ENCODE measurements at regions not wholly inside any gene's neighbourhood (a gene's known extent, or its start where the extent isn't known, plus 50 kb on each side); places are given as distances from the start of the nearest gene placed in this dataset.
"Not testable (repeated sequence)": the region's sequence is repeated elsewhere in the genome, so short reads cannot be mapped to it uniquely, and the experiment has no call there.

DNA sequence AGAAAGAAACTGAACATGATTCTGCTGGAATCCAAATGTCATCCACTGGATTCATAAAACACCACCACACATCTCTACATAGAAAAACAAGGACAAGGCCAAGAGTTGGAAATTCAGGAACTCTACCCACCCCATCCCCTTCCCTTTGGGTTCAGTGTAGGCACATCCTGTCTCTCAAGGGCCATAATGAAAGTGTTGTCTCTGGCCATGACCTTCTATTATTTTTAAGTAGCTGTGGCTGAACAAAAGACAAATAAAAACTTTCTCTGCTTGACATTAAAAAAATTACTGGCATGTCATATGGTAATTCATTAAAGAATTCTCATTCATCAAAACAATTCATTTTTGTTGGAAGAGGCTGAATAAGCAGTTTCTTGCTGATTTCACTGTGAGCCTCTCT, 54.9 kb upstream of the ZBTB18 start:
- no peak for DNase-seq (ENCODE audit: low read depth)

DNA sequence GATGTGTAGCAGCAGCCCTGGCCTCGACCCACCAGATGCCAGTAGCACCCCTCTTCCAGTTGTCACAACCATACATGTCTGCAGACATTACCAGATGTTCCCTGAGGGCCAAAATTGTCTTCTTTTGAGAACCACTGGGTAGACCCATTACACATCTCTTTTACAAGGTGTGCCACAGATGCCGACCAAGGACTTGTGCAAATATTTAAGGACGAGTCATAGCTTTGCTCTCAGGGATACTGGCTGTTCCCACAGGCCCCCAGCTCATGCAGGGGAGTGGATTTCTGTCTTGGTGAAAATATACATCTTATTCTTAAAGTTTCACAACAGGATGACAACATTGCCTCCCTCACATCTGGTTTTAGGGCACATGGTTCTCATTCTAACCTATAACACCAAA, 59.4 kb upstream of the ZBTB18 start:
- DNase-seq (ENCODE audit: low read depth): no peak

DNA sequence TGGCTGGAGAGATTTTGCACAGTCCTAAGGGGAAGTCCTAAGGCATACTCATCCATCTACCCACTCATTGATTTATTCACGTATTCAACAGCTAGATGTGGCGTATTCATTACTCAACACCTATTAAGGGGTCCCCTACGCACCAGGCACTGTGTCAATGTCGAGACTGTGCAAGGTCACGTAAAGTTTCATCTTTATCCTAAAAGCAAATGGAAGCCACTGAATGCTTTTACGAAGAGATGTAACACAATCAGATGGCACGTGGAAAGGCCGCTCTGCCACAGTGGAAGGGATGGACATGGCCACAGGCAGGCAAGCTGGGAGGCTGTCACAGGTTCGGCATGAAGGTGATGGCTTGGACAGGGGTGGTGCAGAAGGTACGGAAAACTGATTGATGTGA, 66.3 kb upstream of the ZBTB18 start:
- no peak for DNase-seq (ENCODE audit: low read depth)

DNA sequence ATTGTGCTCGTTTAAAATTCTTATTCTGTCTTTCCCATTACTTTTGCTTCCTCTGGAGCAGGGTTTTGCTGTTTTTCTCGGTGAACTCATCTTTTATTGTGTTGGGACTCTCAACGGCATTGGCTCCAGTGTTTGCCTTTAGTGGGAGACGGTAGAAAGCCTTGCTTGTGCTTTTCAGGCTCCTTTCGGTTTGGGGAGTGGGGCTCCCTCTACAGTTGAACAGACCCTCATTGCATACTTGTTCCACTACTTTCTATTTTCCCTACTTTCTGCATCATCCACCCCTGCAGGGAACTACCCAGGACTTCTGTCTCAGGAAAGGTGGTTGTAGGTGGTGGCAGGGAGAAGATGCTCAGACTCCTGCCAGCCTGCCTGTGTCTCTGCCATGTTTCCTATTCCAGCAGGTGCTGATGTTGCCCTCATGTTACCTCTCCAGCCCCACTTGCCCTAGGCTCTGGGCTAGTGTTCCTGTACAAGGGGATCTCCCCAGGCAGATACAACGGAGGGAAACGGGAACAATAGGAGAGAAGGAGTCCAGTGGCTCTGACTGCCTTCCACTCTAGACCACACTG, 68.5 kb upstream of the ZBTB18 start:
- no peak for DNase-seq (ENCODE audit: low read depth)

DNA sequence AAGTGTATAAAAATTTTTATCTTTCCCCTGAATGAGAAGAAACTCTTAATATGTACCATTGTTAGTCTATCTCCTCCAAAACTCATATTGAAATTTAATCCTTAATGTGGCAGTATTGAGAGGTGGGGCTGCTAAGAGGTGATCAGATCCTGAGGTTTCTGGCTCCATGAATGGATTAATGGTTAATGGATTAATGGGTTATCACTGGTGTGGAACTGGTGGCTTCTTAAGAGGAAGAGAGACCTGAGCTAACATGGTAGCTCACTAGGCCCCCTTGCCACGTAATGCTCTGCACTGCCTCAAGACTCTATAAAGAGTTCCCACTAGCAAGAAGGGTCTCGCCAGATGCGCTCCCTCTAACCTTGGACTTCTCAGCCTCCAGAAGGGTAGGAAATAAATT, 70.6 kb upstream of the ZBTB18 start:
- no peak for DNase-seq (ENCODE audit: low read depth)

DNA sequence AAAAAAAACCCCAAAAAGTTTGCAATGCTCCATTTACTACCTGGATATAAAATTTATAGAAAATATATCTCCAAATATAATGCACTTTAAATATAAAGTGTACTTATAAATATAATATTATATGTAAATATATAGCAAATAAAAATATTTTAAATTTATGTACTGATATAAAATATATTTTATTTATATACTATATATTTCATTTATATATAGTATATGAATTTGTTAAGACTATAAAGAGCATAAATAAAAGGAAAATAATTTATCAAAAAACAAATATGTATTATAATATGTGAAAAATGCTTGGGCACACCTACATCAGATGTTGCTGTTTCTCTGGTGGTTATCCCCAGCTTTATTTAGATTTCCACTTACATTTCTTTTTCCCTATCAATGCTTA, 71.0 kb upstream of the ZBTB18 start:
- no peak for DNase-seq (ENCODE audit: low read depth)

DNA sequence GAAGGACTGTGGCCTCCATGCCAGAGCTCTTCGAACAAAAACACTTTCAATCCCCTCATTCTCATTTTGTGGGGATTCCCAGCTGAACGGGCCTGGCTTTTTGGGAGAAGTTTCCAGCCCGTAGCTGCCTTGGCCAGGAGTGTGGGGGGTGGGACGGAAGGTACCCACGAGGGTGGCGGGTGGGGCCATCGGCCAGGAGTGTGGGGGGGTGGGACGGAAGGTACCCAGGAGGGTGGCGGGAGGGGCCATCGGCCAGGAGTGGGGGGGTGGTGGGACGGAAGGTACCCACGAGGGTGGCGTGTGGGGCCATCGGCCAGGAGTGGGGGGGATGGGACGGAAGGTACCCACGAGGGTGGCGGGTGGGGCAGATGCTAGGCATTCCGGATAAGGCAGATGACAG, 71.7 kb upstream of the ZBTB18 start:
- DNase-seq (ENCODE audit: low read depth): no peak

DNA sequence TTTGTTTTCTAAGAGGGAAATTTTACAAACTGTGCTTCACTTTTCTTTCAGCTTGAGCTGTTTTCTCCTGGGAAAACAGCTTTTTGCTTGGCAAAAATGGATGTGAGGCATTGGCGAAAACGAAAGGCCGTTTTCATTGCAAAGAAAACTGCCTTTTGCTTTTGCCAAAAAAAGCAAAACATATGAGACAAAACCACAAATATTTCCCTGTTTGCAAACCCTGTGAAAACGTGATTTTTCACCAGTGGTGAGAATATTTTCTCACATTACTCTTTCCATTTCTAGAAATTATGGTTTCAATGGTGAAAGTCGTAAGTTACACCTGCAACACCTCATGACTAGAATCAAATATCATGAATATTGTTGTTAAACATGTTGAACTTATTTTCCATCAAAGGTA, 74.0 kb upstream of the ZBTB18 start:
- DNase-seq (ENCODE audit: low read depth): no peak

DNA sequence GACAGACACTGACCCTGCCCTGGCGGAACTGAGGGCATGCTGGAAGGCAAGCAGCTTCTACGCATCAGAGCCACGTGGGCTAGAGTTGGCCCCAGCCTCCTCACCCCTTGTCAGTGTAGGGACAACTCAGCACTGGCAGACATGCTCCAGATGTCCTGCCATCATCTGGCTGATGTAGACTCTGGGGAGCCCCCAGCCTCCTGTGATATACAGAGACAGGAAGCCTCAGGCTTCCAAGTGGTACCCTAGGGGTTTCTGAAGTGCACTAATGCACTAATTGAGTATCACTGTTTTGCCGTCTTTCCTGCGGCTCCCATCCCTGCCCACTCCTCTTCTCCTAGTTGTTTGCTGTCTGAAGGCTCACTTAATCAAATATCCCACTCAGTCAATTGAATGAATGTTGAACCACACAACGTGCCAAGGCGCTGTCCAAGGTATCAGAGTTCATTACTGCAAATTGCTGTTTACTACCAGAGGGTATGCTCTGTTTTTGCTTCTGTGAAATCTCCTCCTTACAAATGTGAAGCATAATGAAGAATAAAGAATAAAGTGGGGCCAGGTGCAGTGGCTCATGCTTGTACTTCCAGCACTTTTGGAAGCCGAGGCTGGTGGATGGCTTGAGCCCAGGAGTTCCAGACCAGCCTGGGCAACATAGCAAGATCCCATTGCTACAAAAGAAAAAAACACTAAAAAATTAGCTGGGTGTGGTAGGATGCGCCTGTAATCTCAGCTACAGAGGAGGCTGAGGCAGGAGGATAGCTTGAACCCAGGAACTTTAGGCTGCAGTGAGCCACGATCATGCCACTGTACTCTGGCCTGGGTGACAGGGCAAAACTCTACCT, 76.4 kb upstream of the ZBTB18 start:
- no peak for DNase-seq (ENCODE audit: low read depth)

DNA sequence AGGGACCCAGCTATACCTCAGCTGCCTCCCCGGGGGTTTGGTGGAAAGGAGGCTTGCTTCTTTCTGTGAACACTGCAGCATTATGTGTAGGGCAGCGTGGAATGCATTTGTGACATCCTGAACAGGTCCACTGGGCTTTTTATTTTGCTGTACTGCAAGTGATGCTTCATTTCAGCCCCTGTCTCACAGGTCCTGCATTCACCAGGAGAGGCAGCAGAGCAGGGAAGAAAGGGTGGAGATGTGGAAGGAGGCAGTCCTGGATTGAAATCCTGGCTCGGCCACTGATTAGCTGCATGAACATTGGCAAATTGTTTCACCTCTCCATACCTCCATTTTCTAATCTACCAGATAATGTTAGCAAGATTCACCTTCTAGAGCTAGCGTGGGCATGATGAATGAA, 77.9 kb upstream of the ZBTB18 start:
- DNase-seq (ENCODE audit: low read depth): no peak

DNA sequence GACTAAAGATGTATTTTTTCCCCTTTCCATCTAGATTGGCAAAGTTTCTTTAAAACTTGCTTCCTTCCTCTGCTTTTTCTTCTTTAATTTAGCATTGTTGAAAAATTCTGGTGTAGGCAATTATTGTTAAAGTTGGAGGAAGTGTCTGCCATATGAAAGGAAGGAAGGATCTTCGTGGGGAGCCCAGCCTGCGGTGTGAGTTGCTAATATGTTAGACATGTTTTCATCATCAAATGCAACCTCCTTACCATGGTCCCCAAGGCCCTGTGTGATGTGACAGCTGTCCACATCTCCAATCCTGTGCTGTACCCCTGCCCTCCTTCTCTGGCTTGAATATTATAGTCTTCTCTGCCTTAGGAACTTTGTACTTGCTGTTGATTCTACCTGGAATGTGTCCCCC, 81.0 kb upstream of the ZBTB18 start:
- DNase-seq (ENCODE audit: low read depth): no peak

DNA sequence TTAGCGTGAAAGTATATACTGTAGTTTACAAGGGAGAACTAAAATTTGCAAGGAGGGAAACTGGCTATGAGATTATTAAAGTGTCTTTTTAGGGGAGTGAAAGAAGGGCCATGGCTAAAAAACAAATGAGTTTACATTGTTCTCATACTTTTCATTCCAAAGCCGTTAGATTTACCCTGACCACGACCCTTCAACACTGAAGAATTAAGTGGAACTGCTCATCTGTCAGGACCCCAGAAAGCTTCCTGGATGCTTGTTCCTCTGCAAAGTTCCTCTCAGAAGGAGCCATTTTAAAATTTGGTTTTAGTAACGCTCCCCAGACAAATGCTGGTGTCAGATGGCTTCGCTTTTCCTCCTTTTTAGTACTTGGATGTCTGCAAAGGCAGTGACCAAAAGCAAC, 82.7 kb upstream of the ZBTB18 start:
- no peak for DNase-seq (ENCODE audit: low read depth)

DNA sequence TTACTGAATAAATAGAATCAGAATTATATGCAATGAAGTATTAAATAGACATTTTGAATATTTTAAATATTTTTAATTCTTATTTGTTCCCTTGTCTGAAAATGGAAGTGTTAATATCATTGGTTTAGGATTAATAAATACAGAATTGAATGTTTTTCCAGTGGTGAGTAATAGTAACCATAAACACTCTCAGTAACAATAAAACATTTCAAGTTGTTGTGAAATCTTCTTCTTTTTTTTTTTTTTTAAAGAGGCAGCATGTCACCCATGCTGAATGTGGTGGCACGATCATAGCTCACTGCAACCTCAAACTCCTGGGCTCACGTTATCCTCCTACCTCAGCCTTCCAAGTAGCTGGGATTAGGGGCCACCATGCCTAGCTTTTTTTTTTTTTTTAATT, 86.2 kb upstream of the ZBTB18 start:
- DNase-seq (ENCODE audit: low read depth): no peak

DNA sequence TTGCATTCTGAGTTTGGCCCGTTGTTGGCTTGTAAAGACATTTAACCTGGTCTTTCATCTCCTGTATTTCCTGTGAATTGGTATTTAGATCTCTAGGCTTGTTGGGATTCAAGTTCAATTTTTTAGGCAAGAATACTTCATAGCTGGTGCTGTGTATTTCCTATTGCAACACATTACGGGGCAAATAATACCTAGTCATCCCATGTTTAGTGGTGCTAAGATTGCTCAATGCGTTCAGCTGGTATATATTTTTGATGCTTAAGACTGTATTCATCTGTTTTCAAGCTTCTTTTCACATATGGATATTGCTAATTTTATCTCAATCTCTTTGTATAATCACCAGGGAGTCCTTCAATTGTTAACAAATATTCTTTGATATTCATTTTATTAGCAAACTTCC, 87.5 kb upstream of the ZBTB18 start:
- no peak for DNase-seq (ENCODE audit: low read depth)

DNA sequence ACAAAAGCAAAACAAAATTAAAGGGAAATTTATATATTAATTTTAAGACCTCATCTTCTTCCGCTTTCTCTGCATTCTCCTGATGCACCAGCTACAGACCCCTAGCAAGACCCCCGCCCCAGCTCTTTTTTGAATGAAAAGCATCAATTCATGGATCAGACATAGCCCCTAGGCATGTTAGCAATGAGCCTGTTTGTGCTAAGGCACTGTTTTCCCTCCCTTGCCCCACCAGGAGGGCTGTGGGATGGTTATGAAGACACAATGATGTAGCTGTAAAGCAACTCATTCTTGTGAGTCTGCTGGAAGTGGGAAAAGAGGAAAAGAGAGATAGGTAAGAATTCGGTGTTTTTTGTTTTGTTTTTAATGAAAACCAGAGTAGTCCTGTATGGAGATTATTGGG, 88.5 kb upstream of the ZBTB18 start:
- no peak for DNase-seq (ENCODE audit: low read depth)

DNA sequence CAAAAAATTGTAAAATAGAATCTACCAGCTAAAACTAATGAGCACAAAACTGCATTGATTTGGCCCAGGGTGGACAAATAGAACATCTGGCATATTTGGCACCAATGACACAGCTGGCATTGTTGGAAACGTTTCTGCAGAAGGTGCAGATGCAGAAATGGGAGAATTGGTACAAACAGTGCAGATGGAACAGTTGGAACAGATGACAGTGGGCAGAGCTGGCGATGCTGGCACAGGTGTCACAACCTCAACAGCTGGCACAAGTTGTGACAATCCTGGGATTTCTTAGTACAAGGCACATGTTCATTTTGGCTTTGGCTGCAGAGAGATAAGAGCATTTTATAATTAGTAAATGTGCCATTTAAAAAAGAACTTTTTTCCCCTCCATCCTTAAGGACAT, 91.1 kb upstream of the ZBTB18 start:
- no peak for DNase-seq (ENCODE audit: low read depth)

DNA sequence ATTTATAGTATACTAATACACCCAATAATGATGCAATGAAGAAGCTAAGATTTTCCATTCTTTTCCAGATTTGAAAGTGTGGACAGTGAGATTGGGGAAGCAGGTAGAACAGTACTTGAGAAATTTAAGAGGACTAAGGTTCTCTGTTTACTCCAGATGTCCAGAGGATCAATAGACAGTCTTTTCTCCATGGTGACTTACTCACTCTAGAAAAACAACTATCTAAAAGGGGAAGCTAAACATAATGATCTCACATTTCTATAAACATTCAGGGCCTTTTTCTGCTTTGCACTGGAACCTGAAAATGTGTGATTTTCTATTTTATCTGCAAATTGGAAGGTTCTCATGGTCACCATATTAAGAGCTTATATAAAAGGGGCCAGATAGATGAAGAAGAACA, 93.9 kb upstream of the ZBTB18 start:
- no peak for DNase-seq (ENCODE audit: low read depth)

DNA sequence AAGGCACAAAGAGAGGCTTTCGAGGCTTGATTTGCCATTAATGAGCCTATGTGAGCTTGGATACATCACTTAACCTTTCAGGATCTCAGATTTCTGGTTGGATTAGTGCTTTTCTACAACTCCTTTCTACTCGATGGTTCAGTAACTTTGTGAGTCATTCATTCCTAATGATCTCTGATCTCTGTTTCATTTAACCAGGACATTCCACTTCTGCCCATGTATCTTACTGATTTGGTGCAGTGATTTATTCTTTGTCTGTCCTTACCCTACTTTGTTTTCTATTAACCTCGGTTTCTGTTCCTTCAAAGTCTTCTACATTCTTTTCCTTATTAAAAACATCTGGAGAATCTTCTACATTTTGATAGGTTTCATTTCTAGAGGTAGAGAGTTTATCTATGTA, 94.6 kb upstream of the ZBTB18 start:
- DNase-seq (ENCODE audit: low read depth): no peak

DNA sequence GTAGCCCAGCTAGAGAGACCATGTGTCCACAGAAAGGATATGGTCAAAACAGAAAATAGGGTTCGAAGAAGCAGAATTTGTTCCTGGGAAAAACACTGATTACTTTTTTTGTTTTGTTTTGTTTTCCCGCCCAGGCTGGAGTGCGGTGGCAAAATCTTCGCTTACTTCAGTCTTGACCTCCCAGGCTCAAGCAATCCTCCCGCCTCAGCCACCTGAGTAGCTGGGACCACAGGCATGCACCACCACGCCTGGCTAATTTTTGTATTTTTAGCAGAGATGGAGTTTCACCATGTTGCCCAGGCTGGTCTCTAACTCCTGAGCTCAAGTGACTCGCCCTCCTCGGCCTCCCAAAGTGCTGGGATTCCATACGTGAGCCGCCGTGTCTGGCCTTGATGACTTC, 99.9 kb upstream of the ZBTB18 start:
- DNase-seq (ENCODE audit: low read depth): not testable (repeated sequence)

DNA sequence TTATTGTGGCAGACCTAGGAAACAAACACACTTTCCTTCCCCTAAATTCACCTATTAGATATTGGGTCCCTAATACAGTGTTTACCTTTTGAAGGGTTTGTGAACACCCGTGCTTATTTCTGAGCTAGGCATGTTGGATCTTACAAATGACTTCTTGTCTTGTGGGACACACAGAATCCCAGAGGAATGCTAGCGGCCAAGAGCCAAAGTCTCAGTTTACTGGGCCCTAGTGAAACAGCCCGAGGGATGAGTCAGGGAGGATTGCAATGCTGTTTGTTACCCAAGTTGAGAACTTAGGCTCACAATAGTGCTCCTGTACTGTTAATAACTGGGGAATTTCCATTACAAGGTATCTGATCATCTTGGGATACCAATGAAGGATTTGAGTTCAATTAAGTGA, 100.1 kb upstream of the AKT3 start:
- no peak for DNase-seq (ENCODE audit: low read depth)

DNA sequence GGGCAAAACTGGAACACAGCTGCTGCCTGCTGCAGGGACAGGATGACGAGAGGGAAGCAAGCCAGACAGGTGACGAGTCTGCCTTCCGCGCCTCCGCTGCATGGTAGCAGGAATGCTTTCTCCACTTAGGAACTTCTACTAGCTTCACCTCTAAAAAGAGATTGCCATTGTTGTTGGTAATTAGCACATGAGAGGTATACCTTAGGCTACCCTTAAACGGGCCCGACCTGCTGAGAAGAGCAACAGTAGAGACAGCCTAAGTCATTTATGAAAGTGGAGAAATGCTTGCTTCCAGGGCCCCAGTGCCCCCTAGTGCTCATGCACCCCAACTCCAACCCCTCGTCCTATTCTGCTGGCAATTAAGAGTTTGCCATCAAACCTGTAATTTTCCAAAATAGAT, 96.9 kb upstream of the AKT3 start:
- DNase-seq (ENCODE audit: low read depth): peak; percentile 10

DNA sequence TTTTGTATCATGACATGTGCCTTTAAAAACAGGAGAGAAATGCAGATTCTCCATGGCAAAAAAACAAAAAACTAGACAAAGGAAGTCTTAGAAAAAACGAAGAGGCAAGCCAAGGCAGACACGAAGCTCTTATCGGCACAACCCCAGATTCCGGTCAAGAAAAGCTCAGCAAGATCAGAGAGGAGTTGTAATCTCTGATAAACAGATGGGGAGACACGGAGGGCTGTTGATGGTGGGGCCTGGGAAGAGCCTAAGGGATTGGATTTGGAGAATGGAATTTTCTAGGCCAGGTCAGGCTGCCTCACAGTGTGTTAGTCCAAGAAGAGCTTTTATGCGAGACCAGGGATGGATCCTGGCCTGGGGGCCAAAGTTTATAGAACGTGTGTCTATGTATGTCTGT, 96.2 kb upstream of the AKT3 start:
- no peak for DNase-seq (ENCODE audit: low read depth)

DNA sequence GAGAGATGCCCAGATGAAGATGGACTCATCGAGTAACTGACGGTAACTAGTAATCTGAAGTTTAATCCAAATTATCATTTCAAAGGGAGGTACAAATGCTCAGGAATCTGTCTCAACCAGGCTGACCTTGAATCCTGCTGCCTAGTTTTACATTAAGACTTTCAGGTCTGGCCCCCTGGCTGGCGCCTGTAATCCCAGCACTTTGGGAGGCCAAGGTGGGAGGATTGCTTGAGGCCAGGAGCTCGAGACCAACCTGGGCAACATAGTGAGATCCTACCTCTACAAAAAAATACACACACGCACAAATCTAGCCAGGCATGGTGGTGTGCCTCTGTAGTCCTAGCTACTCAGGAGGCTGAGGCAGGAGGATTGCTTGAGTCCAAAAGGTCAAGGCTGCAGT, 95.7 kb upstream of the AKT3 start:
- no peak for DNase-seq (ENCODE audit: low read depth)

All from stimulated activated CD8-positive, alpha-beta memory T cell treated with anti-CD3 and anti-CD28 coated beads, Interleukin-4, amount 100 ng/mL, for 24 hours (primary cell).